GM21360 (cell line): ENCODE measurements at regions not wholly inside any gene's neighbourhood (a gene's known extent, or its start where the extent isn't known, plus 50 kb on each side); places are given as distances from the start of the nearest gene placed in this dataset.

Experiments
- ATAC-seq: cut with Tn5 transposase; IDR thresholded peaks from one replicate; pipeline ENCODE4 v1.9.1; 2021; ENCODE audit warnings: mild to moderate bottlenecking, moderate library complexity; ENCODE audit not compliant: unreplicated experiment

DNA sequence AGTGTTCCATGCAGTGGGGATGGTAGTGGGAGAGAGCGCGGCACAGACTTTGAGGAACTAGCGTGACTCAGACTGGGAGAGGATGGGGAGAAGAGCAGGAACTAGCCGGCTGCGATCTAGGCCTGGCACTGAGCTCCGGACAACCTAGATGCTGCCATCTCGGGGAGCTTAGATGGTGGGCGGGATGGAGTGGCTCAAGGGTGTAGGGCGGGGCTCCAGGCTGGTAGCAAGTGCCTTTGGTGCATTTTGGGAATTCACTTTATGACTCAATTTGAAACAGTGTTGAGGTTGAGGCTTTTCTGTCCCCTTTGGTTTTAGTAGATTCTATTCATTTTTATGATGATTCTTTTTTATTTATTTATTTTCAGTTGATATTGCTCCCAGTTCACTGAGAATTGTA is 185.3 kb upstream of the GPR26 start:
- ATAC-seq: no peak

DNA sequence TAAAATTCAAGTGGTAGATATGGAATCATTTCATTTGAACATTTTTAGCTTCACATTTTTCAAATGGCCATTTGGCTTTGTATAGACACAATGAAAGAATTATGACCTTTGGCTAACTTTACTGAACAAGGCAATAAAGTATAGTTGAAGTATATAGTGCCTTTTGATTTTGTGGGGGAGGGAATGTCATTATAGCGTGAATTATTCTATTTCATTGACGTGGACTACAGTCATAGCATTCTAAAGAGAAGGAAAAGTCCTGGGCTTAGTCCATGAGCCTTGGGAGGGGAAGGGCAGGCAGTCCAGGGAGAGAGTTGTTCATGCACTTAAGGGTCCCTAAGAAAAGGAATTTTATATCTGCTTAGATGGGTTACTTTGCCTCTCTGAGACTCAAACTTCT is 181.4 kb upstream of the GPR26 start:
- no peak for ATAC-seq

DNA sequence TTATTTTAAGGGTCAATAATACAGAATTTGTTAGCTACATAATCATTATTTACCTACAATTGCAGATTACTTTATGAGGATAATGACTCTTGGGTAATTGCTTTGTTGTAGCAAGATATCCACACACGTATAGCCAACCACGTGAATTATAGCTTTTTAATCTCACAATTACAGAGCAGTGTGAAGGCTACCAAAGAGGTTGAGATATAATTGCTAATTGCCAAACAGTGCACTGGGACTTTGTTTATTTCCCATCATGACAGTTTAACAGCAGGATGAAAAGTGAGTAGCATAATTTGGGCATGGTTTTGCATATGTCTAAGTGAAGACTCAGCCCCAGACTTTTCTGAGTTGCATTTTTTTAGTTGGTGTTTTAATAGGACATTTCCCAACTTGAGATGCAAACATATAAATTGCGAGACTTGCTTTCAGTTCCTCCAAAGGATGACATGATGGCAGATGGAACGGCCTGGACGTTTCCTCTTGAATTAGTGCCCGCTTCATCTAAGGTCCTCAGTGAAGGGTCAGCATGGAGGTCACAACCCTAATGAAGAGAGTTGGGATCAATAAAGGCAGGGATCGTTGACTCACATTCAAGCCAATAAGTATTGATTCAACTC is 180.7 kb upstream of the GPR26 start:
- ATAC-seq: no peak

DNA sequence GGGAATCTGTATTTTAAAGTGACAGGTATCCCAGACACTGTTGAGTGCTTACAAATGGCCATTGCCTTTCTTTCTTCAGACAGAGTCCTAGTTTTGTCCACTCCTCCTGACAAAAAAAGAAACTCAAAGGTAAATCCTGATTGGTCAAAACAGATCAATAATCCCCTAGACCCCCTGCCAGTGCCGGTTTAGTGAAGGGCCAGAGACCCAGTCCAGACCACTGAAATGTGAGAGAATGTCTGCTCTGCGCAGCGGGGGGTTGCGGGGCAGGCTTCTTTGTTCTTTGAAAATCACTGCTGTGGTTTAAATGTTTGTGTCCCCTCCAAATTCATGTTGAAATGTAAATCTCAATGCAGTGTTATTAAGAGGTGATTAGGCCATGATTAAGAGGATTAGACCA is 177.7 kb upstream of the GPR26 start:
- no peak for ATAC-seq

DNA sequence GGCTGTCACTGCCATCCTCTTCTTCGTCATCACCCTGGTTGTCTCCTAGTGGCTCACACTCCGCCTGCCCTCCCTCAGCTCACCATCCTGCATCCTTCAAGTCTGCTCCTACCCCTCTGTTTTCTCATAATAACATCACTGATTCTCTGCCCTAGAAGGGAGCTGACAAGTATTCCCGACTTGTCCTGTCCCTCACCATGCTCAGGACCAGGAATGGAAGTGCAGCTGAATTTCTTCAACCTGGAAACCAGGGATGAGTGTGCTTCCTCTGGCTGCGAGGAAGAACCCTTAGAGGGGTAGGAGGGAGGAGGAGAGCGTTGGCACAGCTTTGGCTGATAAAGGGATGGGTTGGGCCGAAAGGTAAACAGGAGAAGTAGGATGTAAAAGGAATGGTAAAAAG is 174.8 kb upstream of the GPR26 start:
- no peak for ATAC-seq

DNA sequence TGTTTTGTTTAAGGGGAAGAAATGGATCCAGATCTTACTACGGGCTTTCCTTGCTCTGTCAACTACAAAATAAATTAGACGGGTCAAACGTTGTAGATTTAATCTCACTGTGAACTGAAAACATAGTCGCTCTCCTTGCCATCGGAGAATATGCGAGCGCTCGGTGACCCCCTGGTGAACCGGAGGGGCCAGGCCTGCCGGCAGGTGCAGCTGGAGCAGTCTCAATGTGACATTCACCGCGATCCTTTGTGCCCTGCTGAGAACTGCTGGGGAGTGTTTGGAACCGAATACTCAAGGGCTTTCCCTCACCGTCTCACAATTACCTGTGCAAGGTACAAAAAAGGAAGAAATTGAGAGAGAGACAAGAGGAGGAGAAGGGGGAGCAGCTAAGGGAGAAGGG is 174.1 kb upstream of the GPR26 start:
- no peak for ATAC-seq

DNA sequence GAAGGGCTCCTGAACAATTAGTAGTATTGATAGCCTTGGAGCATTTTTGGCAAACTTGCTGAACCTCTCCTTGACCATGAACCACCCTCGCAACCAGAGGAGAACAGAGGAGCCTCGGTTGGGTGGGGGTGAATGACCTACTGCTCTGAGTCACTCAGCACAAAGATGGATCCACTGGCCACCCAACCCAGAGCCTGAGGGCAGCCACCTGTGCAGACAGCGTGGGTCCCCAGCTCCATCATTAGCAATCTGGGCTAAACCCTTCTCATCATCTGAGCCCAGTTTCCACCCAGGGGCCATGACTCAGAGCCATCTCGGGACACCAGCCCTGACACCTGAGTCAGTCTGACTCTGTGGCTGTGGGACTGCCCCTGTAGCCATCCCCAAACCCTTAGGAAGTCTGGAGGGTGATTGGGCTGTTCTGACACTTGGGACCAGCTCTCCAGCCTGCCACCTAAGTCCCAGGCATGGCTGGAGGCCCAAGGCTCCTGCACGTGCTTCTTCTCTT is 171.8 kb upstream of the GPR26 start:
- ATAC-seq: no peak

DNA sequence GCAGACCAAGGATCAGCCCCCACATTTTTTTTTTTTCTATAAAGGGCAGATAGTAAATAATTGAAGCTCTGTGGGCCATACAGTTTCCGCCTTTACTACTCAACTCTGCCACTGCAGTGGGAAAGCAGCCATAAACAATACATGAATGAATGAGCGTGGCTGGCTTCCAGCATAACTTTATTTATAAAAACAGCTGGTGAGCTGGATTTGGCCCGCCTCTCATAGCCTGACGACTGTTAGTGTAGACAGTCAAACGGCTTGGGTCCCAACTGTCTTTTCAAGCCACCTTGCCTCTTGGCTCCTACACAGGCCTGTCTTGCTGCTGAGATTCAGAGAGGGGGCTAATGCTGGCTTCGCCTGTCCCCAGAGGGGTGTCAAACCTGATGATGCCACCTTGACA is 169.8 kb upstream of the GPR26 start:
- no peak for ATAC-seq

DNA sequence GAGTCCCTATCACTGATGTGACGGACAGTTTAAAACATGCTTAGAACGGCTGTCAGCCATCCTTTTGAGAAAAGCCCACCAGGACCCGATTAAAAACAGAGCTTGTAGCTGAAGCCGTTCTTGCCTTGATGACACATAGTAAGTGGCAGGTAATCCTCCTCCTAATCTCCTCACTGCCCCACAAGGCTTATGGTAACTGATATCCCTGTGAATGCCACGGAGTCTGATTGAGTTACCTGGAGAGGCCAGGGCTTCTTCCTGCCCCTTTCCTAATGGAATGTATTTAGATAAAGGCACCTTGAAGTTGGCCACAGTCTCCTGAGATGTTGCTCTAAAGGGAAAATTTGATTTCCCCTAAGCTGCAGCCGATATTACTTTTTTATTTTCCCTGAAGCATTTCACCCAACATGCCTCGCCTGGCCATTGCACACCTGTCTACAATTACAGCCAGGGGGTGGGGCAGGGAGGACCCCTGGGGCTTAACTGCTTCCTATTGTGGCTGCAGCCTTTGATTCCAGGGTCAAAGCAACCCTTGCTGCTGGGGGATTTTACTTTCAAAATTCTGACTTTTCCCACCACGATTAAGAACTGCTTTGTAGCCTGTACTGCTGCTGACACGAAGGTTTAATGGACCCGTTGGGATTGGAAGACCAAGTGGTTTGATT is 169.0 kb upstream of the GPR26 start:
- no peak for ATAC-seq

DNA sequence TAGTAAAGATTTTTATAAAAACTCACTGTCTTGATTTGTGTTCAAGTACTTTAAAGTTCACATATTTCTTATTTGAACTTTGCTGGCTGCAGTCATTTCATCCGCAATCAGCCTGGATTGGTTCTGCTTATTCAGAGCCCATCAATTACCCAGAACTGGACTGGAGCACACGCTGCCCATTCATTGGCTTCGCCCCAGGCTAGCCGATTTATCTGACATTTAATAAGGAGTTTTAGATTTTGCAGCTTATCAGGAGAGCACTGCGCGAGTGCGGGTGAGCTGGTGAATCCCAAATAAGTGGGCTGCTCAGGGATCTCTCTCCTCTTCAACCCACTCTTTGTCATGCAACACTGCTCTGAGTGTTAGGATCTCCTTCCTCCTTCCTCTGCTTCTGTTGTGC is 166.0 kb upstream of the GPR26 start:
- ATAC-seq: no peak

DNA sequence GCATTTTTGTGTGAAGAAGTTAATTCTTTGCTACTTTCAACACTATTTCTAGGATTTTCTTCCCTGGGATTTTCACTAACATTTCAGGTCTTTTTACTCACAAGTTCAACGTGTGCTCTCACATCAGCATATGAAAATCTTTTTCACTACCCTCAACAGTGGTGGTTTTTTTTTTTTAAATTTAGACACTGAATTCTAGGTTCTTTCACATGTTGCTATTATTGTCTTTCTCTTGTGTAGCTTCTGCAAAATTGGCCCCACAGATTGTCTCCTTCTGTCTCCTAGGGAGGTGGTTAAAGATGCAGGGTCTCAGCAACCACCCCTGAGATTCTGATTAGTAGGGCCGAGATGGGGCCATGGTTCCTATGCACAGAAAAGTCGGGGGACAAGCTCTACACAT is 165.0 kb upstream of the GPR26 start:
- no peak for ATAC-seq

DNA sequence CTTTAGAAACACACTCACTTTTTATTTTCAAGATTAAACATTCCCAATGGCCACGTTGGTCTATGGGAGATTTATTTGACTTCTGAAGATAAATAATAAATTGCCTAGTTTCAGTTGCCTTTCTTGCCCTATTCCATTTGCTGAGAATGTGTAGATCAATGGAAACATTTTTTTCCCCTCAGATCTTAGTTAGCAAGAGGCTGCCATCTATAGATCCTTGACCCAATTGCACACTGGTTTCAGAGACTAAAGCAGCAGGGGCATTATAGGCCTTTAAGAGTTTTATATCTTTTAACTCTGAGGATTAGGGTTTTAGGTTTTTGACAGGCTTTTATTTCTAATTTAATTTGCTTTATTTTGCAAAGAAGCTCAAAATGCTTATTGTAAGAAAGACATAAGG is 163.2 kb upstream of the GPR26 start:
- ATAC-seq: no peak

DNA sequence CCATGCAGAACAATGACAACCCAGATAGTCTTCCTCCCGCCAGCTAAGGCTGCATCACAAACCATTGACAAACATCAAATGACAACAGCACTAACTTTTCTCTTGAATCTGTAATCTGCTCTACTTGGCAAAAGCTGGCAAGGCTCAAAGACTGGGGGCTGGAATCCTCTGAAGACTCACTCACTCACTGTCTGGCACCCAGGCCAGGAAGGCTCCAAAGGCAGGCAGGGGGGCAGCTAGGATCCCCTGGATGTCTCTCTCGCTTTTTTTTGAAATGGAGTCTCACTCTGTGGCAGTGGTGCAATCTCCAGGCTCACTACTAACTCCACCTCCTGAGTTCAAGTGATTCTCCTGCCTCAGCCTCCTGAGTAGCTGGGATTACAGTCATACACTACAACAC is 159.7 kb upstream of the GPR26 start:
- ATAC-seq: no peak

DNA sequence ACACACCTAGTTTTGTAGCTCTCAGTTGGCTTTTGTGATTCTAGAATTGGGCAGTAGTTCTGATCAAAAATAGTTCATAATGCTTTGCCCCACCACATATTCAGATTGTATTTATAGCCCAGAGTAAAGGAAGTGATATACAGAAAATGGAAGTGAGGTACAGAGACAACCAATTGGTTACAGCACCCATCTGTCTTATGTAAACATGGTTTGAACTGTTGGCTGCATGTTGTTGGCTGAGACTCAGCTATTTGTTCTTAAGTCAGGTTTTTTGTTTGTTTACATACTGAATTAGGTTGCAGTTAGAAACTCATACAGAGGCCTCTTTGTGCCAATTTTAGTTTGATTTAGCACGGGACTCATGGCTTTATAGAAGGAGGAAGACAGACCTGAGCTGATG is 158.9 kb upstream of the GPR26 start:
- no peak for ATAC-seq

DNA sequence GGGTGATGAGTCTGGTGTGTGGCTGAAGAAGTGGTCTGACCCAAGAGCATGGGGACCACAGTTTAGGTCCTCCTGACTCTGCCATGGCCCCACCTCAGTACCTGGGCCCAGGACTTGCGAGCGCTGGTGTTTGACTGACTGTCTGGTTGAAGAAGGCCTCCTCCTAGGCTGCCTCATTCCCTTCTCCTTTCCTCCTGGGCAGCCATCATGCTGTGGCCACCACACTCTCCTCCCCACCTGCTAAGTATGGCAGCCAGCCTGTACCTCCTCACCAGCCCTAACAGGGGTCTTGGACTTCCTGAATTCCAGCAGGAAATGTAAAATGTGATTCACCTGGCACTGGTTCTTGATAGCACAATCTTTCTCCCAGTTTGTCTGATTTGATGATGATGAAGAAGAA is 156.8 kb upstream of the GPR26 start:
- ATAC-seq: no peak

DNA sequence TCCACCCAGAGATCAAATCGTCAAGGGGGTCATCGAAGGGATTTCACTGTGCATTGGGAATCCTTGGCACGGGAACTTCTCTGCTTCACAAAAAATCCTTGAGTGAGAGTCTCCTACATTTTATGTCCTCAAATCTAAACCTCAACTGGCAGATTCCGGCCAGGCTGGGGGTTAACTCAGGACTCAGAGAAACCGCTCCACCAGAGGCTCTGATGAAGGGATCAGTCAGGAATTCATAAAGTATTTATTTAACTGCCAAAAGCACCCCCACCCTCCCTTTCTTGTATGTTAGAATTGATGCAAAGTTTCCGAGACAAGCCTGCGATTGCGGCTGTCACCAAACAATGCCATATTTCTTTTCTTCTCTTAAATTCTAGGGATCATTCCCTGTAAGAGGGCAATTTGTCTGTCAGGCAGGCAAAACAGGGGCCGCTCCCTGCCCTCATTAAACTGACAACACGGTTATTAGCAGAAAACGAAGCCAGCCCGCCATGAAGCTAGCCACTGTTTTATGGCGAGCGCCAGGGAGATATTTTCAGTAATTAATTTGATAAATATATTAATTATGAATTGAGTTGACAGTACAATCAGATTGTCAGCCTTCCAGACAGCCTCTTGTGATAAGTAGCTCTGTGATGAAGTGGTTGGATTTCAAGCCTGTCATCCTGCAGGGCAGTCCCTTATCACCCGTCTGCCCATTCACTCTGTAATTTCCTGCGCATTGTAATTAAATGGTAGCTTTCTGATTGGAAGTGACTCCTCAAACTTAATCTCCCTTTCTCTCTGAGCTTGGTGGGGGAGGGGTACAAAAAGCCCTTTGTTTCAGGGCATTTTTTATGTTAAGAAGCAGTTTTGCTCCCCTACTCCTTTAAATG is 153.0 kb upstream of the GPR26 start:
- ATAC-seq: no peak

DNA sequence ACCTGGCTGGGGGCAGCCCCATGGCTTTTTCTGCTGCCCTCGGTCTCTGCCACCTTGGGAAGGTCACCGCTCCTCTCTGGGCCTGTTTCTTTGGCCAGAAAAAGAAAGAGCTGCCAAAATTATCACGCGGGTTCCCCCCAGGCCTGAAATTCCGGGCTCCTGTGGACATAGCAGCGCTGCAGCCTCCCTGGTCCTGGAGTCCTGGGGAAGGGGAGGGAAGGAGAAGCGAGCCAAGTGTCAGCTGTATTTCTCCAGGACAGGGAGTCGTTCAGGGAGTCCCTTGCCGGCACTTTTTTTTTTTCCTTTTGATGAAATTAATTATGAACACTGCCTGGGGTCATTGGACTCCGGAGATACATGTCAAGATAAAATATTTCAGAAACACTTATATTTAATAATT is 152.3 kb upstream of the GPR26 start:
- ATAC-seq: no peak

DNA sequence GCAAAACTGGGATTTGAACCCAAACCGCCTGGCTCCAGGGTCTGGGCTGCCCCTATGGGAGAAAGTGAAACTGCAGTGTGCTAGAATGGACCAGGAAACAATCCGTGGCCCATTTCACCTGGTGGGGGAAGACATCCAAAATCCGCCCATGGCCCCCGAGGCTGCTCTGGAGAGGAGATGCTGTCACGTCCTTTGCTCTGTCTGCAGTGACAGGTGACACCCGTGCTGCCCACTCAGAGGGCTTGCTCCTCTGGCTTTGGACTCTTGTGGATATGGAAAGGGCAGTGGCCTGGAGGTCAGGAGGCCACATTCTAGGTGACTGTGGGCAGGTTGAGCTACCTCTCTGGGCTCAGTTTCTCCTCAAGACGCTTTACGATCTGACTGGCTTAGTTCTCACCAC is 151.2 kb upstream of the GPR26 start:
- no peak for ATAC-seq

DNA sequence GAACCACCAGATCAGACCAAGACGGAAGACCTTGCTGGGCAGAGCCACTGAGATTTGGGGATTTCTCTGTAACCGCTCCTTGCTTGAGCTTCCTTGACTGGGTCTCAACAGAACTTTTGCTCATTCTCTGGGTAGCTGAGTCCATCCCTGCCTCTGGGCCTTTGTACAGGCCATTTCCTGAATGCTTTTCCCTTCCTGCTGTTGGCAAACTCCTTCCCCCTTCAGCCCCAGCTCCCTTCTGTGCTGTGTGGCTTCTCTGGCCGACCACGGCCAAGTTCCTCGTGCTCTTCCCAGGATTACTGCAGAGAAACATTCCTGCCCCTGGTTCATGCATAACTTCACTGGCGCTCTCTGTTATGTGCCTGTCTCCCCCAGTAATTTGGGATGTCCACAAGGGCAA is 150.5 kb upstream of the GPR26 start:
- ATAC-seq: no peak

DNA sequence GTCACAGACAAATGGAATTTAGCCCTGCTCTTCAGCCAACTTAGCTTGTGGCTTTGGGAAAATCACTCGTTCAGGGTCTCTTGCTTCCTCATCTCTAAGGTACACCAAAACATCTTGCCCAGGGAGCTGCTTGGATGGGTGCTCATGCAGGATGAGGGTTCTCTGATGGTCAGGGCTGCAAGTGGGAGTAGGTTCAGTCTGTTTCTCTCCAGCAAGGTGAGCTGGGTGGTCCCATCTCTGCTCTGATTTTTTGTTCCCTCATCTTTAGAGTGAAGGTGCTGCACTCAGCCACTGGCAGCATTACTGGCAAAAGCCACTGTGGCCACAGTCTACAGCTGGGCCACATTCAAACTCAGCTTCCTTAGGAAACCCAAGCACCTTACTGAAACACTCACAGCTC is 149.9 kb upstream of the GPR26 start:
- no peak for ATAC-seq

DNA sequence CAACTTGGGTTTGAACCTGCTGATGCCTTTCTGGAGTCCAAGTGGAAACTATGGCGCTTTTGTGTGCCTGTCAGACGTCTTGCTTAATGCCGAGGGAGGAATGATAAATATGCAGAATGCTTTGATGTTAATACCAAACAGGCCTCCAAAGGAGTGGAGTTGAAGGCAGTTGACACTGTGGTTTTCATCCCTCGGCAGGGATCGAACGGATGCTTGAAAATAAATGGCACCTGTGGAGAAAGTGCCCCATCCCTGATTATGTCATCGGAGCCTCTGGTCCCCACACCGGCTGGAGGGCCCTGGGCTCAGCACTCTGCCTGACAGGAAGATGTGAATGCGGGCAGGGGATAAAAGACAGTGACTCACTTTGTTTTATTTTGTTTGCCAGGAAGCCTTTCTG is 148.7 kb upstream of the GPR26 start:
- ATAC-seq: no peak

DNA sequence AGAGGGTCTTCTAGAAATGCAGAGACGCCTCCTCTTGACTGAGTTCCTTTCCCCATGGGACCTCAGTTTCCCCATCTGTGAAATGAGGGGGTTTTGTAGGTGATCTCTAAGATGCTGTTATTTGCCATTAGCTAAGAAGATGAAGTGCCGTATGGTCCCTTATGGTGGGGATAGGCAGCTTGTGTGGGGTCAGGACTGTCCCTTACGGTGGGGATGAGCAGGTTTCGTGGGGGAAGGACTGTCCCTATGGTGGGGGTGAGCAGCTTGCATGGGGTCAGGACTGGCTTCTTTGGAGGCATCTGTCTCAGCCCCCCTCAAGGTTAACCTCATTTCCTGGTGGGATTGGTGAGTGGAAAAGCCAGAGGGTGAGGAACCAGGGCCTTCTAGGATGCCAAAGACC is 148.3 kb upstream of the GPR26 start:
- no peak for ATAC-seq
